Endodermal cell (in vitro differentiated cells): ENCODE measurements at regions not wholly inside any gene's neighbourhood (a gene's known extent, or its start where the extent isn't known, plus 50 kb on each side); places are given as distances from the start of the nearest gene placed in this dataset.

Source experiments
- DNase-seq: peaks from one replicate; pipeline ENCODE4 v3.0.0-alpha.2; 2017
- H3K27ac ChIP-seq: 2 replicates; pipeline ENCODE4 v1.5.1; 2013; ENCODE audit warnings: mild to moderate bottlenecking, low read depth, low read length, moderate library complexity
- H3K27me3 ChIP-seq: 2 replicates; pipeline ENCODE4 v1.6.1; 2013; ENCODE audit warnings: mild to moderate bottlenecking, low read length, moderate library complexity; ENCODE audit not compliant: insufficient read depth, control insufficient read depth, poor library complexity, severe bottlenecking
- H3K36me3 ChIP-seq: 2 replicates; pipeline ENCODE4 v1.7.0; 2013; ENCODE audit warnings: mild to moderate bottlenecking, low read length, moderate library complexity; ENCODE audit not compliant: control insufficient read depth, insufficient read depth
- H3K4me1 ChIP-seq: one replicate; pipeline ENCODE4 v1.7.0; 2013; ENCODE audit warnings: low read length; ENCODE audit not compliant: control insufficient read depth, insufficient read depth
- H3K4me3 ChIP-seq: 2 replicates; pipeline ENCODE4 v1.5.1; 2013; ENCODE audit warnings: mild to moderate bottlenecking, low read length, moderate library complexity
- H3K9ac ChIP-seq: 2 replicates; pipeline ENCODE4 v1.6.1; 2013; ENCODE audit warnings: mild to moderate bottlenecking, low read length, moderate library complexity; ENCODE audit not compliant: poor library complexity, severe bottlenecking; ENCODE audit errors: extremely low read depth
- H3K9me3 ChIP-seq: 2 replicates; pipeline ENCODE4 v1.6.1; 2013; ENCODE audit warnings: mild to moderate bottlenecking, low read length, moderate library complexity; ENCODE audit not compliant: control insufficient read depth
- H3K27ac Mint-ChIP-seq: 2 replicates; pipeline ENCODE4 v1.8.0; 2020; ENCODE audit warnings: mixed read lengths
- H3K27me3 Mint-ChIP-seq: 2 replicates; pipeline ENCODE4 v1.8.0; 2021; ENCODE audit warnings: mild to moderate bottlenecking, mixed read lengths; ENCODE audit not compliant: insufficient read depth
- H3K36me3 Mint-ChIP-seq: 2 replicates; pipeline ENCODE4 v1.8.0; 2020; ENCODE audit warnings: low read depth, mixed read lengths
- H3K4me1 Mint-ChIP-seq: 2 replicates; pipeline ENCODE4 v1.8.0; 2020; ENCODE audit warnings: mixed read lengths
- H3K4me3 Mint-ChIP-seq: 2 replicates; pipeline ENCODE4 v1.8.0; 2020; ENCODE audit warnings: mild to moderate bottlenecking, moderate library complexity, mixed read lengths
- H3K9me3 Mint-ChIP-seq: 2 replicates; pipeline ENCODE4 v1.8.0; 2020; ENCODE audit warnings: mild to moderate bottlenecking, mixed read lengths
- WGBS, 2 experiments: methylation state at CpG; one replicate each; pipeline versions ENCODE4 v1.1.5 to v1.1.7; 2013; ENCODE audit warnings: missing lambda C conversion rate in 2 of 2, mixed read lengths in 1 of 2; ENCODE audit not compliant: insufficient coverage in 1 of 2, insufficient read length in 1 of 2; 5-methylcytosine and 5-hydroxymethylcytosine counted together
- TF ChIP-seq, protein P1 (sequence below): fragments of 200-600 bp; sonication (generic); conservative IDR thresholded peaks from 2 replicates; pipeline ENCODE4 v1.5.0; 2021; ENCODE audit warnings: antibody characterized with exemption, mild to moderate bottlenecking

DNA sequence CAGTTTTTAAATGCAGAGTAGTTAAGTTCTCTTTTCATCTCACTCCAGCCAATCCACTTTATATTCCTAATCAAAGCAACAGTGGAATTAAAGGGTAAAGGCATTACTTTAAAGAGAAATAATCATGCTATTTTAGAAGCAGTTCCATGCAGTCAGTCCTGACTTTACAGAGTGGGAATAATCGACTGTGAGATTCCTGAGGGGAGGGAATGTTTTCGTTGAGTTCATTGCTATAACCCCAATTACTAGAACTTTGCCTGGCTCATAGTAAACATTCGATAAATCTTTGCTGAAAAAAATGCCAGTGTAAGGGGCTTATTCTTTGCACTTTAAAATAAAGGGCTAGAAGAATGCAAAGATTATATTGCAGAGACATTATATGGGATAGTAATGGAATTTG lies 127.2 kb upstream of the ASTN2 start:
- TF ChIP-seq, protein P1, sequence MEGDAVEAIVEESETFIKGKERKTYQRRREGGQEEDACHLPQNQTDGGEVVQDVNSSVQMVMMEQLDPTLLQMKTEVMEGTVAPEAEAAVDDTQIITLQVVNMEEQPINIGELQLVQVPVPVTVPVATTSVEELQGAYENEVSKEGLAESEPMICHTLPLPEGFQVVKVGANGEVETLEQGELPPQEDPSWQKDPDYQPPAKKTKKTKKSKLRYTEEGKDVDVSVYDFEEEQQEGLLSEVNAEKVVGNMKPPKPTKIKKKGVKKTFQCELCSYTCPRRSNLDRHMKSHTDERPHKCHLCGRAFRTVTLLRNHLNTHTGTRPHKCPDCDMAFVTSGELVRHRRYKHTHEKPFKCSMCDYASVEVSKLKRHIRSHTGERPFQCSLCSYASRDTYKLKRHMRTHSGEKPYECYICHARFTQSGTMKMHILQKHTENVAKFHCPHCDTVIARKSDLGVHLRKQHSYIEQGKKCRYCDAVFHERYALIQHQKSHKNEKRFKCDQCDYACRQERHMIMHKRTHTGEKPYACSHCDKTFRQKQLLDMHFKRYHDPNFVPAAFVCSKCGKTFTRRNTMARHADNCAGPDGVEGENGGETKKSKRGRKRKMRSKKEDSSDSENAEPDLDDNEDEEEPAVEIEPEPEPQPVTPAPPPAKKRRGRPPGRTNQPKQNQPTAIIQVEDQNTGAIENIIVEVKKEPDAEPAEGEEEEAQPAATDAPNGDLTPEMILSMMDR: no peak
- Mint-ChIP-seq H3K9me3 (no peaks in the 10 kb centered on the region), H3K27me3 (no peaks in the 10 kb centered on the region), H3K27ac (no peak overlapping the region), H3K4me3 (no peak overlapping the region), H3K4me1 (peaks cover 28% of the 10 kb centered on the region), H3K36me3 (no peaks in the 10 kb centered on the region)
- no peak overlapping the region for H3K27ac ChIP-seq
- H3K36me3 ChIP-seq: no peaks in the 10 kb centered on the region
- no peaks in the 10 kb centered on the region for H3K27me3 ChIP-seq
- no peak for DNase-seq
- no peaks in the 10 kb centered on the region for H3K9me3 ChIP-seq
- H3K9ac ChIP-seq: no peak overlapping the region
- WGBS, 2 experiments: 80 to 100% methylated on average over 1 to 3 of the region's 3 CpGs
- H3K4me3 ChIP-seq: no peak overlapping the region
- H3K4me1 ChIP-seq: peaks cover 4% of the 10 kb centered on the region

DNA sequence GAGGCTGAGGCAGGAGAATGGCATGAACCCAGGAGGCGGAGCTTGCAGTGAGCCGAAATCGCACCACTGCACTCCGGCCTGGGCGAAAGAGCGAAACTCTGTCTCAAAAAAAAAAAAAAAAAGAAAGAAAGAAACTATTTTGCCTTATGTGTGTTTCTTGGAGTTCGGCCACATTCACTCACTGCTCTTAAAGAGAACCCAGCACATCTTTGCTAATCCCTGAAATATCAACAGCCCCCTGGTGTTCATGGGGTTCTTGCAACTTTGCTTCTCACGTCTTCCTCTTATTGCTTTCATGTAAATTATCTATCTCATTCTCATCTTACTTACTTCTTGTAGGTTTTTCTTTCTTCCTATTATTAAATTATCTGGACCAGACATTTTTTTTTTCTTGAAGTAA lies 126.3 kb upstream of the ASTN2 start:
- H3K4me3 Mint-ChIP-seq: no peak overlapping the region
- Histone ChIP-seq H3K36me3 (no peaks in the 10 kb centered on the region), H3K27ac (no peak overlapping the region), H3K4me1 (peaks cover 4% of the 10 kb centered on the region), H3K9ac (no peak overlapping the region), H3K9me3 (no peaks in the 10 kb centered on the region), H3K27me3 (no peaks in the 10 kb centered on the region), H3K4me3 (no peak overlapping the region)
- no peaks in the 10 kb centered on the region for H3K36me3 Mint-ChIP-seq
- peaks cover 24% of the 10 kb centered on the region for H3K4me1 Mint-ChIP-seq
- H3K27ac Mint-ChIP-seq: no peak overlapping the region
- TF ChIP-seq, protein P1: peak; percentile 38
- DNase-seq: no peak
- H3K27me3 Mint-ChIP-seq: no peaks in the 10 kb centered on the region
- H3K9me3 Mint-ChIP-seq: no peaks in the 10 kb centered on the region
- 90 to 93% methylated on average over 2 to 8 of the region's 8 CpGs for WGBS, 2 experiments

DNA sequence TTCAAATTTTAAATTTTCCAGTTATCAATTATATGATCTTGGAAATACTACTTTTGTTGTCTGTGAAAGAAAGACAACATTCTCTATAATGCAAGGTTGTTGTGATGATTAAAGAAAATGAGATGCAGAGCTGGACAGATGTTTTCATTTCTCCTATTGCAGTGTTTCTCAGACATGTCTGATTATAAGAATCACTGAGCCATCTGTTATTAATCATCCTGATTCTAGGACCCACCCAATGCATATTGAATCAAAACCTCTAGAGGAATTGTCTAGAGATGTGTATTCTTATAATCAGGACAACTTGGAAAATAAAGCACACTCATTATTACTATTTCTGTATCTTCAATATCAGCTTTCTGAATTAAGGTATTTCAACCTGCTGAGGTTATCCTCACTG lies 121.1 kb upstream of the ASTN2 start:
- H3K4me3 ChIP-seq: no peak overlapping the region
- H3K27me3 Mint-ChIP-seq: no peaks in the 10 kb centered on the region
- H3K4me1 Mint-ChIP-seq: peaks cover 11% of the 10 kb centered on the region
- no peaks in the 10 kb centered on the region for H3K36me3 Mint-ChIP-seq
- H3K4me1 ChIP-seq: peaks cover 6% of the 10 kb centered on the region
- TF ChIP-seq, protein P1: no peak
- H3K27ac Mint-ChIP-seq: no peak overlapping the region
- H3K9me3 ChIP-seq: no peaks in the 10 kb centered on the region
- H3K9me3 Mint-ChIP-seq: no peaks in the 10 kb centered on the region
- H3K36me3 ChIP-seq: no peaks in the 10 kb centered on the region
- DNase-seq: no peak
- H3K27me3 ChIP-seq: no peaks in the 10 kb centered on the region
- H3K4me3 Mint-ChIP-seq: no peak overlapping the region
- no peak overlapping the region for H3K27ac ChIP-seq
- no peak overlapping the region for H3K9ac ChIP-seq
